Brain microvascular endothelial cell (primary cell): ENCODE measurements at regions not wholly inside any gene's neighbourhood (a gene's known extent, or its start where the extent isn't known, plus 50 kb on each side); places are given as distances from the start of the nearest gene placed in this dataset.

Source experiments
- DNase-seq: peaks from one replicate; pipeline ENCODE4 v3.0.0-alpha.2; 2020
- H3K27ac ChIP-seq: fragments of 250-450 bp; sonication (Bioruptor Pico); 2 replicates; pipeline ENCODE4 v1.5.1; 2020; ENCODE audit warnings: mild to moderate bottlenecking, moderate library complexity
- H3K27me3 ChIP-seq: fragments of 250-450 bp; sonication (Bioruptor Pico); replicated peaks from 2 replicates; pipeline ENCODE4 v1.5.1; 2020; ENCODE audit warnings: mild to moderate bottlenecking
- H3K36me3 ChIP-seq: fragments of 250-450 bp; sonication (Bioruptor Pico); replicated peaks from 2 replicates; pipeline ENCODE4 v1.5.1; 2020; ENCODE audit warnings: mild to moderate bottlenecking
- H3K4me3 ChIP-seq: 2 replicates; pipeline ENCODE4 v1.5.1; 2011; ENCODE audit warnings: low read depth, mild to moderate bottlenecking, control low read depth, low read length, moderate library complexity
- CTCF ChIP-seq: IDR thresholded peaks from 2 replicates; pipeline ENCODE4 v1.5.1; 2011; ENCODE audit warnings: low read depth, mild to moderate bottlenecking, moderate library complexity, low read length, control low read depth, inconsistent platforms; ENCODE audit errors: missing control alignments
- in situ Hi-C: cut with HindIII; loops from 2 replicates; pipeline ENCODE4 v1.10.0; 2017; ENCODE audit warnings: low sequenced_read_pairs, low pct_ligation_motif_present

- Histone ChIP-seq H3K36me3 (no peaks in the 10 kb centered on the region), H3K4me3 (no peak overlapping the region), H3K27ac (no peak overlapping the region), H3K27me3 (no peaks in the 10 kb centered on the region)
- in situ Hi-C loops = no loop called here
- DNase-seq = no peak
- TF ChIP-seq CTCF = no peak
Measured at GRCh38 chr3:21927261-21927660, 176.3 kb upstream of the ZNF385D start.

- no peak for DNase-seq
- no peak overlapping the region for H3K4me3 ChIP-seq
- H3K36me3 ChIP-seq = no peaks in the 10 kb centered on the region
- no peaks in the 10 kb centered on the region for H3K27me3 ChIP-seq
- no peak overlapping the region for H3K27ac ChIP-seq
- no peak for TF ChIP-seq CTCF
- in situ Hi-C loops = no loop called here
Measured at GRCh38 chr3:21934591-21934990, 183.6 kb upstream of the ZNF385D start.

- Histone ChIP-seq H3K36me3 (no peaks in the 10 kb centered on the region), H3K27ac (no peak overlapping the region), H3K27me3 (no peaks in the 10 kb centered on the region), H3K4me3 (no peak overlapping the region)
- no peak for DNase-seq
- TF ChIP-seq CTCF = no peak
- in situ Hi-C loops = no loop called here
Measured at GRCh38 chr3:21936207-21936606, 185.2 kb upstream of the ZNF385D start.

- no peak for DNase-seq
- Histone ChIP-seq H3K27ac (no peak overlapping the region), H3K36me3 (no peaks in the 10 kb centered on the region), H3K4me3 (no peak overlapping the region), H3K27me3 (no peaks in the 10 kb centered on the region)
- TF ChIP-seq CTCF = no peak
- in situ Hi-C loops = no loop called here
Measured at GRCh38 chr3:21938267-21938681, 187.3 kb upstream of the ZNF385D start.

GRCh38 chr3:21942328-21942727 lies 191.3 kb upstream of the ZNF385D start:
- Histone ChIP-seq H3K36me3 (no peaks in the 10 kb centered on the region), H3K4me3 (no peak overlapping the region), H3K27ac (peak overlapping the region; percentile 28), H3K27me3 (no peaks in the 10 kb centered on the region)
- in situ Hi-C loops = no loop called here
- no peak for TF ChIP-seq CTCF
- DNase-seq = peak; percentile 86

- no peaks in the 10 kb centered on the region for H3K36me3 ChIP-seq
- in situ Hi-C loops = no loop called here
- no peak overlapping the region for H3K27ac ChIP-seq
- H3K27me3 ChIP-seq = no peaks in the 10 kb centered on the region
- no peak overlapping the region for H3K4me3 ChIP-seq
- peak; percentile 27 for DNase-seq
- no peak for TF ChIP-seq CTCF
Measured at GRCh38 chr3:21944251-21944650, 193.2 kb upstream of the ZNF385D start.
